GM18499 (cell line): ENCODE measurements at regions not wholly inside any gene's neighbourhood (a gene's known extent, or its start where the extent isn't known, plus 50 kb on each side); places are given as distances from the start of the nearest gene placed in this dataset.
A peak's percentile ranks its signal among the peaks of the same experiment; 100 is the strongest.
"Not testable (repeated sequence)": the region's sequence is repeated elsewhere in the genome, so short reads cannot be mapped to it uniquely, and the experiment has no call there.

Experiments used
- ATAC-seq: cut with Tn5 transposase; IDR thresholded peaks from one replicate; pipeline ENCODE4 v1.9.1; 2021; ENCODE audit warnings: moderate number of reproducible peaks; ENCODE audit not compliant: insufficient read depth, unreplicated experiment

DNA sequence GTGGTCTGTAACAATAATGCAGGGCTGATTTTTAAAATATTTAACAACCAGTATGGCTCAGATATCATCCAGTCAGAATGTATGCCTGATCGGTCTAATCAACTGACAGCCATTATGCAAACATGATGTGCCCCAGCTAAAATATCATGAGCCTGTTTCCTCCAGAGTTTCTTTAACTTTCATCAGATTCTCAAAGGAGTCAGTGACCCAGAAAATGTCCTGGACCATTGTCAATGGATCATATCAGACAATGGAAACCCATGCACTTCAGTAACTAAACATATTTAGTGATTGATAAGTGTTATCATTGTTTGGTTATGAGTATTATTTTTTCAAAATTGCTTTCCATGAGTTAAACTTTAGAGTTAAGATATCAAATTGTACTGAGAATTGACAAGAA lies 173.5 kb downstream of the LMBRD1 start:
- ATAC-seq, result no peak

DNA sequence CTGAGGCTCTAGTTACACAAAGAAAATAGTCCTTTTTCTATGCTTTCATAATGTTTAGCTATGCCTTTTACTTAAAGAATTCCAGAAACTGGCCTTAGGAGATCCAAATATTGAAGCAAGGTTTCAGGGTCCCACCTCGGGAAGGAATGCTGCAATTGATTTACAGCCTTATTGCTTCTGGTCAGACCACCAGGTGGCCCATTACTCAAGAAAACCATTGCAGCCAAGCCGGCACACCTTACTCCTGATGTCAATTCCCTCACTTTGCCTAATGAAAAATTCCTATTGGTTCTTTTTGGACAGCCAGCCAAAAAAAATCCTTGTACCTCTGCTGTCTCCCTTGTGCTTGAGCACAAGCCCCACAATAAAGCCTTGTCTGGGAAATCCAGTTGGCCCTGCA lies 173.9 kb downstream of the LMBRD1 start:
- ATAC-seq, result no peak

- no peak for ATAC-seq
These were observed 174.6 kb downstream of the LMBRD1 start for GRCh38 chr6:69622230-69622629.

GRCh38 chr6:69617163-69617562 lies 179.6 kb downstream of the LMBRD1 start:
- ATAC-seq, result no peak

DNA sequence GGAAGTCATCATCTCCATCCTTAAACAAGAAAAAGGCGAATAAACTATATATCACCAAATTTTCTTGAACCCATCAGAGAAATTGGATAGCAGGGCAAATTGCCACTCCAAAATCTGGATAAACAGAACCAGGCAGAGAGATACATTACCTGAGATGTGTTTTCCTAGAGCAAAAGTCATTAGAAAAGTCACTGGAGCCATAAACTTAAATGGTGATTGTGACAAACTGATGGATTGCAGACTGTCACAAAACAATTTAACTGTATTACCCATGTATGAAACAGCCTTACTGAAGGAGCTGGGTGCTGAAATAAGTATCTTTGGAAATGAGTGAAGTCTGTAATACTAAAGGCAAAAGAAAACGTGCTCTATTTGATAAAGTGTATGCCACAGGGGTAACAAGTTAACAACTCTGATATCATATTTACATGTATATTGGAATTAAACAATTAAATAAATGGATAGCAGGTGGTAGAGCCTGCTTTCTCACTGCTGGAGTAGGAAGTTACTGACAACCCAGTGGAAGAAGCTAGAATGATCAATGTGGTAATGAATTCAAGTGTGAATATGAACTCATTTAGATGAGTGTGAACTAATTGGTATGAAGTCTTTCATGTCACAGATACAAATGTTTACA lies 186.9 kb downstream of the LMBRD1 start:
- no peak for ATAC-seq

DNA sequence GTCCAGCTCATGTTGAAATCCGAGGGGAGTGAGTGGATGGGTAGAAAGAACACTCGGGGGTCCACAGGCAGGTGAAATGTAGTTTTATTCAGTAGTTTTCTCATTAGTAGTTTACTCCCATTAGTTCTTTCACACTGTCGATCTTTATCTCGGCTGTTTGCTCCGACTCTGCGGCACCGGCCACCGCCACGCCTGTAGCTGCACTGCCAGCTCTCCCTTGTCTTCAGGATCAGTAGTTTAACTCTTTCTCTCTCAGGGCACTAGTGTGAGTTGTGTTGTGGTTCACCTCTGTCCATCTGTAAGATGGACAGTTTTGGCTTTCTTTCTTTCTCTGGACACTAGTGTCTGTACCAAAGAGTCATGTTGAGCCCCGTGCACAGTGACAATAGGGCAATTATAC lies 195.7 kb downstream of the LMBRD1 start:
- no peak for ATAC-seq

DNA sequence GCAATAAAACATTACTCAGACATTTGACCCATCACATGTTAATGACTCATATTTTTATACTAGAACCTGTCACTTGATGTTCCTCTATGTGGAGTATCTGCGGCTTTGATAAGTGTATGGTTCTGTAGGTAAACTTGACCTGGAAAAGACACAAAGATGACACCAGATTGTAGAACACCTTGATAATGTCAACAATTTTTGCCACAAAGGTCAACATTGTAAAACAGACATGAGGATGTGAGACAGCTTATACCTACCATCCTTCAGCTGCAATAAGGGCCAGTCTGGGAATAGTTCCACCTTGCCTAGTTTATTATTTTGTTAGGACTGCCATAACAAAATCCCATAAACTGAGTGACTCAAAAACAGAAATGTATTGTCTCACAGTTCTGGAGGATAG lies 202.4 kb downstream of the LMBRD1 start:
- ATAC-seq, result no peak

GRCh38 chr6:69593706-69594105 lies 203.1 kb downstream of the LMBRD1 start:
- ATAC-seq, result no peak

DNA sequence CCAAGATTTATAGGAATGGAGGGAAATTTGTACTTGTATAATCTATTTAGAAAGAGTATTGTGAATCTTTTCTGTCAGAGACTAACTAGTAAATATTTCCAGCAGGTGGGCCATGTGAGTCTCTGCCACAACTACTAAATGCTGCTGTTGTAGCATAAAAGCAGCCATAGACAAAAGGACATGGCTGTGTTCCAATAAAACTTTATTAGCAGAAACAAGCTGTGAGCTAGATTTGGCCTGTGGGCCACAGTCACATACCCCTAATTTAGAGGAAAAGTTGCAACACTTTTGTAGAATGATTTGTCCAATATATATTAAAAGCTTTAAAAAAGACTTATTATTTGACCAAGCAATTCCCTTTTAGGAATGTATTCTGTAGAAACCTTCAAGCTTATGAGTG lies 207.2 kb downstream of the LMBRD1 start:
- no peak for ATAC-seq

GRCh38 chr6:69584913-69585729 lies 211.7 kb downstream of the LMBRD1 start:
- ATAC-seq, result peak; percentile 87

GRCh38 chr6:69584536-69584912 lies 212.3 kb downstream of the LMBRD1 start:
- no peak for ATAC-seq

GRCh38 chr6:69581581-69581980 lies 215.2 kb downstream of the LMBRD1 start:
- ATAC-seq, result no peak

DNA sequence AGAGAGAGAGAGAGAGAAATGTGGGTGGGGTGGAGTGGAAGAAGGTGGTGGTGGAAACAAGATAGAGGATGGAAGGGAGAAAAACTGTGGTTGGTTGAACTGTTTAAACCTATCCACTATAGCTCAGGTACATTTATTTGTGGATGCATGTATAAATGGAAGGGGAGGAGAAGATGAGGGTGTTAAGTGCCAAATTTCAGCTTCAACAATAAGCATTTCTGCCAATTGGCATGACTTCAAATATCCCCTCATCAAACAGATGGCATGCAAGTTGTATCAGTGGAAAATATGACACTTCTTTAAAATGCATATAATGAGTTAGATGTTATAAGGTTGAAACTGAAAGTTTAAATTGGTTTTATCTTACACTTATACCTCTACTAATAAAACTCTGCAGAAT lies 216.1 kb downstream of the LMBRD1 start:
- ATAC-seq, result no peak

DNA sequence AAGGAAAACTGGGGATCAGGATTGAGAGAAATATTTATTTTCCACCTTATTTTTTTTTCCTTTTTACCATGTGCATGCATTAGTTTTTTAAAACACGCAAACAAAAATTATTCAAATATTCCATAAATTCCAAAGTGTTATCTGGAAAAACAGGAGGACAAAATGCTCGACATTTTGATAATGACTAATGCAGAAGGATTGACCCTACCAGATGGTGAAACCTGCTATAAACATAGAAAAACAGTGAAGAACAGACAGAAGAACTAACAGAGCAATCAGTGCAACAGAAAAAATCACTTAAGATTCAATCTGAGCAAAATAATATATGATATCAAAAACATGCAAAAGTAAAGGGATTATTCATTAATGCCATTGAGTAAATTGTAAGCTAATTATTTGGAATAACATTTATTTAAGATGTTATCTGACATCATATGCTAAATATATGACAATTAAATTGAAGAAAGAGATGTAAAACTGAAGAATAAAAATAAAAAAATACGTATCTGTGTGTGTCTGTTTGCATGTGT lies 218.4 kb downstream of the LMBRD1 start:
- ATAC-seq, result no peak

- no peak for ATAC-seq
These were observed 225.6 kb downstream of the LMBRD1 start for GRCh38 chr6:69571234-69571633.

DNA sequence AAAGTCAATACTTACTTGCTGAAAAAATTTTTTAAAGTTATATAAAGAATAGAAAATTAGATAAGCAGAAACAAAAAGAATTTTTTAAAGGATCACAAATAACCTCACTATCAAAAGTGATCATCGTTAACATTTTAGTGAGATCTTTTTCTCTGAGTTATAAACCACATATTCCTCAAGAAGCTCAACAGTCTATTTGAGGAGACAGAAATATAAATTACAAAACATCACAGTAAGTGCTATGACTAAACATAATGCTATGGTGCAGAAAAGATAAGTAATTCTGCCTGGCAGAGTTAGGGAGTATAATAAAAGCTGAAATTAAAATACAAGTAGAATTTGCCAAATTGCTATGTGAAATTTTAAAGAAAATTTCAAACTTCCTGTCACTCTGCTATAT lies 226.7 kb downstream of the LMBRD1 start:
- ATAC-seq, result no peak

DNA sequence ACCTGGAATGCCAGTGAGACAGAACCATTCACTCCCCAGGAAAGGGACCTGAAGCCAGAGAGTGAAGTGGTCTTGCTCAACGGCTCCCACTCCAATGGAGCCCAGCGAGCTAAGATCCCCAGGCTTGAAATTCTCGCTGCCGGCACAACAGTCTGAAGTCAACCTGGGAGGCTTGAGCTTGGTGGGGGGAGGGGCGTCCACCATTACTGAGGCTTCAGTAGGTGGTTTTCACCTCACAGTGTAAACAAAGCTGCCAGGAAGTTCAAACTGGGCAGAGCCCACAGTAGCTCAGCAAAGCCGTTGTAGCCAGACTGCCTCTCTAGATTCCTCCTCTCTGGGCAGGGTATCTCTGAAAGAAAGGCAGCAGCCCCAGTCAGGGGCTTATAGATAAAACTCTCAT lies 236.2 kb downstream of the LMBRD1 start:
- ATAC-seq, result not testable (repeated sequence)

DNA sequence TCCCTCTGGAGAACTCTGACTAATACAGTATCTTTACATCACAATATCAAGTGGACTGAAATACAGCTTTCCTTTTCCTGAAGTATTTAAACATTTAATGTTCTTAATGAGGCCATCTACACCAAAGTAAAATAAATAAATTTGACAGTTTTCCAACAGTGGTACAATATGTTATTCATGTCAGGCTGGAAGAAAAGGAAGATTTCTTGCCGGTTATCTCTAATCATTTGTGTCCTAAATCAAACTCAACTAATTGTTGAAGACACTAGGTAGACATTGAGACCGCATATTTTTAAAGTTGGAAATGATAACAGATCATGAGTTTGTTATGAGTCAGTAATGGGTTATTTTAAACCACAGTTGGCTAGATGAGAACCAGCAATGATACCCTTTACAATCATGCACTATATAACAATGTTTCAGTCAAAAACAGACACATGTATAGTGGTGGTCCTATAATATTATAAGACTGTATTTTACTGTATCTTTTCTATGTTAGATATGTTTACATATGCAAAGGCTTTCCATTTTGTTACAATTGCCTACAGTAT lies 241.6 kb downstream of the LMBRD1 start:
- ATAC-seq, result no peak

GRCh38 chr6:69542494-69542893 lies 254.3 kb downstream of the LMBRD1 start:
- ATAC-seq, result peak; percentile 79

DNA sequence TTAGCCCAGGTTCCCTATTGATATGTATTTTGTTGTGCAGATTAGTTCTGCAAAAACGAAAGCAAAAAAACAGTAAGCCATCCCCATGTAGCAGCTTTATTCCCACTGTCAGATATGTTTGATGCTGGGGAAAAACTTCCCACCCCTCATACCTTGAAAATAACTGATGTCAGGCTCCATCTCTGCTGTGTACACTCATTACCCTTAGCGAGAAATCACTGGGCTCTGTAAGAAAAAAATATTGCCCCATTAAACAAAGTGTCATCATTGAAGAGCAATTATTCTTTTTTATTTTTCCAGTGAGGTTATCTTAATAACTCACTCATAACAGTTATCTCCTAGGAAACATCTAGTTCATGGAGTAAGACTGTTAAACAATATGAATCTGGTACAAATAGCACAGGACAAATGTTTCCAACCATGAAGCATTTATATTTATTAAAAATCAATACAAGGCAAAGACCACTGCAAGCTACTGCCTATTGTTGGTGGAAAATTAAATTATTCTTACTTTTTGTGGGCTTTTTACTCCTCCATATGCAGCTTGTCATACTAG lies 268.8 kb downstream of the LMBRD1 start:
- ATAC-seq, result no peak

DNA sequence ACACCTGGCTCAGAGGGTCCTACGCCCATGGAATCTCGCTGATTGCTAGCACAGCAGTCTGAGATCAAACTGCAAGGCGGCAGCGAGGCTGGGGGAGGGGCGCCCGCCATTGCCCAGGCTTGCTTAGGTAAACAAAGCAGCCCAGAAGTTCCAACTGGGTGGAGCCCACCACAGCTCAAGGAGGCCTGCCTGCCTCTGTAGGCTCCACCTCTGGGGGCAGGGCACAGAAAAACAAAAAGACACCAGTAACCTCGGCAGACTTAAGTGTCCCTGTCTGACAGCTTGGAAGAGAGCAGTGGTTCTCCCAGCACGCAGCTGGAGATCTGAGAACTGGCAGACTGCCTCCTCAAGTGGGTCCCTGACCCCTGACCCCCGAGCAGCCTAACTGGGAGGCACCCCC lies 281.3 kb downstream of the LMBRD1 start:
- ATAC-seq, result not testable (repeated sequence)
